WERI-Rb-1 (cell line): ENCODE measurements at regions not wholly inside any gene's neighbourhood (a gene's known extent, or its start where the extent isn't known, plus 50 kb on each side); places are given as distances from the start of the nearest gene placed in this dataset.

ENCODE experiments used
- DNase-seq: peaks from one replicate; pipeline ENCODE4 v3.0.0-alpha.2; 2020
- H3K27ac ChIP-seq: fragments of 250-450 bp; sonication (Bioruptor Pico); 2 replicates; pipeline ENCODE4 v1.5.1; 2020; ENCODE audit warnings: mild to moderate bottlenecking, moderate library complexity
- H3K27me3 ChIP-seq: fragments of 250-450 bp; sonication (Bioruptor Pico); 2 replicates; pipeline ENCODE4 v1.5.1; 2021; ENCODE audit warnings: mild to moderate bottlenecking, low read depth, moderate library complexity; ENCODE audit not compliant: insufficient read depth, severe bottlenecking
- H3K36me3 ChIP-seq: fragments of 250-450 bp; sonication (Bioruptor Pico); 2 replicates; pipeline ENCODE4 v1.5.1; 2020; ENCODE audit warnings: mild to moderate bottlenecking, moderate library complexity
- H3K4me3 ChIP-seq: 2 replicates; pipeline ENCODE4 v1.5.1; 2011; ENCODE audit warnings: low read depth, mild to moderate bottlenecking, control low read depth, low read length
- H3K9me3 ChIP-seq: fragments of 250-450 bp; sonication (Bioruptor Pico); 2 replicates; pipeline ENCODE4 v1.5.1; 2021; ENCODE audit warnings: mild to moderate bottlenecking, moderate library complexity; ENCODE audit not compliant: severe bottlenecking
- CTCF ChIP-seq: IDR thresholded peaks from 2 replicates; pipeline ENCODE4 v1.5.1; 2011; ENCODE audit warnings: low read depth, mild to moderate bottlenecking, control low read depth, inconsistent platforms, low read length

DNA sequence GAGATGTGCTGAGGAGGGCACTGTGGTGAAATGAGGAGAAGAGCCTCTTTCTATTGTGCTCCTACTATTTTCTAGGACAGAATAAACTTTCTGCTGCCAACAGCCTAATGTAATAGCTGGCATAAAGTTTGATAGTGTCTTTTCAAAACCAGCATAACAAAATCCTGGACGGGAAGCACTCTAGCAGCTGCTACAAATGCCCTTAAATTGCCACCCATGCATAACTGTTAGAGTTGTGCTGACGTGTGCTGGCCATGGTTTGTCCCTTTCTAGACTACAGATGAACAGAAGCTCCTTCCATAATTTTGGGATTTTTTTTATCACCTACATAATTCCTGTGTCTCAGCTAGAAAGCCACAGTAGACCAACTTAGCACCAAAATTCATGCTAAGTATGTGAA is 88.5 kb upstream of the DEPDC1 start:
- Histone ChIP-seq H3K36me3 (no peaks in the 10 kb centered on the region), H3K4me3 (no peak overlapping the region), H3K9me3 (no peaks in the 10 kb centered on the region), H3K27ac (no peak overlapping the region), H3K27me3 (no peaks in the 10 kb centered on the region)
- no peak for DNase-seq
- TF ChIP-seq CTCF = no peak

DNA sequence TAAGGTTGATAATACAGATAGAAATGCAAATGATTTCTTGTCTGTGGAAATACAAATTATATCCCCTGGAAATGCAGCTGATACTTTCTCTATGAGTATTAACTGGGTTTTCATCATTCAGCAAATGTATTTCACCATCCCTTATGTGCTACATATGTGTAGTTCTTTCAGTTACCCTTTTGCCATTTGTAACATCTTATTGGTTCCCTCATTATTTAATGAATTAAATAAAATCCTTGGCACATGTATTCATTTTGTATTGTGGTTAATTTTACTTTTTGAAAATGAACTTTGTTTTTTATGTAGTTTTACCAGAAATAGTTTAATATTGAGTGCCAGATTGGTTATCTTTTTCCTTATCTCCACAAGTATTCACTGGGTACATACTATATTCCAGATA is 89.9 kb upstream of the DEPDC1 start:
- no peaks in the 10 kb centered on the region for H3K36me3 ChIP-seq
- no peak for DNase-seq
- no peak overlapping the region for H3K4me3 ChIP-seq
- no peaks in the 10 kb centered on the region for H3K27me3 ChIP-seq
- H3K9me3 ChIP-seq = no peaks in the 10 kb centered on the region
- TF ChIP-seq CTCF = no peak
- no peak overlapping the region for H3K27ac ChIP-seq

- H3K27me3 ChIP-seq = no peaks in the 10 kb centered on the region
Observed at GRCh38 chr1:68588304-68588703, 91.4 kb upstream of the DEPDC1 start.

DNA sequence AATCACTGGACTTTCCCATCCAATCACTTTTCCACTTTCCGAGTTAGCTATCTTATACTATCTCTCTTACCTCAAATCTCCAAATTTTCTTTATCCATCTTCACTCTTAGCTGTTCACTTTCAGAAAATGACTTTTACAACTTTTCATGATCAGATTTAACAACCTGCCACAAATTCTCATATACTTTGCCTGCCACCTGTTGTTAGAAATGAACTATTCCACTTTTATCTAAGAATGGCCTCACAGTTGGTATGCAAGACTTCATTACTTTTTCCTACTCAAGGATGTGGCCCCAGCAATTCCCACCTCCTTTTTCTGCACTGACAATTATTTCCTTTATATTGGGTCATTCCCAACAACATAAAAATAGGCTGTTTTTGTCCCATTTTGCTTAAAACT is 93.6 kb upstream of the DEPDC1 start:
- no peak overlapping the region for H3K27ac ChIP-seq
- no peak for TF ChIP-seq CTCF
- DNase-seq = no peak
- H3K27me3 ChIP-seq = no peaks in the 10 kb centered on the region
- no peaks in the 10 kb centered on the region for H3K9me3 ChIP-seq
- no peaks in the 10 kb centered on the region for H3K36me3 ChIP-seq
- no peak overlapping the region for H3K4me3 ChIP-seq

More at GRCh38 chr1:68588304-68588703, 91.4 kb upstream of the DEPDC1 start:
- no peak for TF ChIP-seq CTCF
- no peaks in the 10 kb centered on the region for H3K9me3 ChIP-seq
- no peaks in the 10 kb centered on the region for H3K36me3 ChIP-seq
- no peak for DNase-seq
- H3K27ac ChIP-seq = no peak overlapping the region
- H3K4me3 ChIP-seq = no peak overlapping the region

DNA sequence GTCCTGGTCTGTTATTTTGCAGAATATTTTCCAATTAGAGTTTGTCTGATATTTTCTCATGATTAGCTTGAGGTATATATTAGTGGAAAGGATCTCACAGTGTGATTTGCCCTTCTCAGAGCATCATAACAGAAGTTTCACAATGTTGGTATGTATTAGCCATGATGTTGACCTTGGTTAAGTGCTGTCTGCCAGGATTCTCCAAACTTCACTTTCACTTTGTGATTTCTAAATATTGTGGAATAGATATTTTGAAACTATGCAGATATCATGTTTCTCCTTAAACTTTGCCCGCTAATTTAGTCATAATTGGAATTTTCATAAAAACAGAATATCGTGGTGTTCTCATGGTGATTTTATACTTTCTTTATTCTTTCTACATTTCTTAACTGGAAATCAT is 98.0 kb upstream of the DEPDC1 start:
- Histone ChIP-seq H3K4me3 (no peak overlapping the region), H3K9me3 (no peaks in the 10 kb centered on the region), H3K36me3 (no peaks in the 10 kb centered on the region), H3K27ac (no peak overlapping the region), H3K27me3 (no peaks in the 10 kb centered on the region)
- TF ChIP-seq CTCF = no peak
- no peak for DNase-seq

DNA sequence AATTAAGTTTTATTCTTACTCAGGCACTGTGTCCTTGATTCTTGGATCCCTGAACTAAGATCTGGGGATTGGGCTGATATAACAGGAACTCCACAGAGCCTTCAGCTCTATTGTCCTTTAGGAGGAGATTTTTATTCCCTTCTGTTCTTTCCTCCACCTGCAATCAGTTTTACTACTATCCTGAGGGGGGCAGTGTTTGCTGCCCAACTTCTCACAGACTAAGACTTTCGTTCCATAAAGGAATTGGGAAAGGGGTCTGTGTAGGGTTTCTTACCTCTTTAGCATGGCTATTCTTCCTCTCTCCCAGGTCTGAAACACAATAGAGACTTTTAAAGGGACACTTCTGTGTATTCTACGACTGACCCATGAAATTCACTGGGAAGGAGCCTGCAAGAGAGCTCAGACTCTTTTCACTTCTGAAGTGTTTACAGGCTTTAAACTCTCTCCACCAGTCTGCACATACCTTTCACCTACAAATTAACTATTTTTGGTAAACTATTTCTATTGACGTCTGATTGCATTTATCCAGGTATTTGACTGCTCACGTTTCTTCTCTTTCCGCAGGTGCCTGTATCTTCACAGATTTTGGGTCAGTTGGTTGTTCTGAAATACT is 103.3 kb upstream of the DEPDC1 start:
- H3K27ac ChIP-seq = no peak overlapping the region
- no peak overlapping the region for H3K4me3 ChIP-seq
- H3K9me3 ChIP-seq = no peaks in the 10 kb centered on the region
- DNase-seq = peak; percentile 9
- no peaks in the 10 kb centered on the region for H3K36me3 ChIP-seq
- no peaks in the 10 kb centered on the region for H3K27me3 ChIP-seq
- peak; percentile 53; the same call in 1 of the 2 replicates for TF ChIP-seq CTCF
